Kidney epithelial cell (primary cell): ENCODE measurements at regions not wholly inside any gene's neighbourhood (a gene's known extent, or its start where the extent isn't known, plus 50 kb on each side); places are given as distances from the start of the nearest gene placed in this dataset.

Experiments
- DNase-seq: peaks from one replicate; pipeline ENCODE4 v3.0.0-alpha.2; 2010; ENCODE audit warnings: low read depth
- H3K27me3 ChIP-seq: 2 replicates; pipeline ENCODE4 v1.6.0; 2011; ENCODE audit warnings: low read length; ENCODE audit not compliant: control insufficient read depth, insufficient read depth
- H3K36me3 ChIP-seq: 2 replicates; pipeline ENCODE4 v1.5.1; 2011; ENCODE audit warnings: low read length; ENCODE audit not compliant: control insufficient read depth, insufficient read depth
- H3K4me3 ChIP-seq: 2 replicates; pipeline ENCODE4 v1.5.1; 2011; ENCODE audit warnings: low read depth, mild to moderate bottlenecking, control low read depth, low read length
- CTCF ChIP-seq: IDR thresholded peaks from 2 replicates; pipeline ENCODE4 v1.5.1; 2011; ENCODE audit warnings: mild to moderate bottlenecking, moderate library complexity, low read length, control low read depth, inconsistent platforms; ENCODE audit not compliant: insufficient read depth, poor library complexity, severe bottlenecking

GRCh38 chr11:70019576-70020011 is 58.5 kb upstream of the ANO1 start:
- H3K27me3 ChIP-seq: no peaks in the 10 kb centered on the region
- no peak for DNase-seq
- H3K36me3 ChIP-seq: no peaks in the 10 kb centered on the region
- no peak for TF ChIP-seq CTCF
- no peak overlapping the region for H3K4me3 ChIP-seq

- no peak overlapping the region for H3K4me3 ChIP-seq
- no peak for DNase-seq
- no peak for TF ChIP-seq CTCF
- no peaks in the 10 kb centered on the region for H3K27me3 ChIP-seq
- H3K36me3 ChIP-seq: no peaks in the 10 kb centered on the region
Measured at GRCh38 chr11:70020336-70021214, 57.5 kb upstream of the ANO1 start.

GRCh38 chr11:70021586-70021985 is 56.5 kb upstream of the ANO1 start:
- TF ChIP-seq CTCF: no peak
- DNase-seq: no peak
- no peaks in the 10 kb centered on the region for H3K36me3 ChIP-seq

GRCh38 chr11:70024036-70024772 is 53.9 kb upstream of the ANO1 start:
- TF ChIP-seq CTCF: no peak
- H3K36me3 ChIP-seq: no peaks in the 10 kb centered on the region
- no peaks in the 10 kb centered on the region for H3K27me3 ChIP-seq
- no peak overlapping the region for H3K4me3 ChIP-seq
- DNase-seq: no peak

More at GRCh38 chr11:70021586-70021985, 56.5 kb upstream of the ANO1 start:
- Histone ChIP-seq H3K27me3 (no peaks in the 10 kb centered on the region), H3K4me3 (no peak overlapping the region)

GRCh38 chr11:70024773-70025045 is 53.4 kb upstream of the ANO1 start:
- no peak for DNase-seq
- Histone ChIP-seq H3K36me3 (no peaks in the 10 kb centered on the region), H3K4me3 (no peak overlapping the region), H3K27me3 (no peaks in the 10 kb centered on the region)
- no peak for TF ChIP-seq CTCF
